Esophagus muscularis mucosa (tissue), 4 donors: ENCODE measurements at regions not wholly inside any gene's neighbourhood (a gene's known extent, or its start where the extent isn't known, plus 50 kb on each side); places are given as distances from the start of the nearest gene placed in this dataset.
"Not testable (repeated sequence)": the region's sequence is repeated elsewhere in the genome, so short reads cannot be mapped to it uniquely, and the experiment has no call there.

ENCODE experiments used
- DNase-seq: peaks from one replicate; pipeline ENCODE4 v3.0.0-alpha.2; 2017; ENCODE audit errors: extremely low spot score
- H3K27ac ChIP-seq, 4 donors: fragments of 200-600 bp; sonication (generic); replicated peaks in 1 of 4; 1 replicate in 3 of 4; 2 replicates in 1 of 4; pipeline ENCODE4 v1.5.1; 2016 to 2019; ENCODE audit warnings: mild to moderate bottlenecking in 1 of 4
- H3K27me3 ChIP-seq, 4 donors: fragments of 200-600 bp; sonication (generic); one replicate each; pipeline versions ENCODE4 v1.5.1 to v1.6.0; 2016 to 2019
- H3K36me3 ChIP-seq, 4 donors: fragments of 200-600 bp; sonication (generic); one replicate each; pipeline ENCODE4 v1.5.1; 2016 to 2019
- H3K4me1 ChIP-seq, 4 donors: fragments of 200-600 bp; sonication (generic); one replicate each; pipeline ENCODE4 v1.5.1; 2016 to 2019
- H3K4me3 ChIP-seq, 4 donors: fragments of 200-600 bp; sonication (generic); 1 replicate in 2 of 4; 2 replicates in 2 of 4; pipeline ENCODE4 v1.5.1; 2016 to 2019; ENCODE audit warnings: mild to moderate bottlenecking in 4 of 4, moderate library complexity in 1 of 4
- H3K9me3 ChIP-seq, 4 donors: fragments of 200-600 bp; sonication (generic); 1 replicate in 3 of 4; 2 replicates in 1 of 4; pipeline ENCODE4 v1.5.1; 2016 to 2019
- EP300 ChIP-seq: sonication (generic); formaldehyde crosslinking; IDR thresholded peaks from one replicate; pipeline ENCODE4 v1.6.1; 2017; ENCODE audit warnings: antibody characterized with exemption
- POLR2A ChIP-seq: fragments of 450-650 bp; IDR thresholded peaks from one replicate; pipeline ENCODE4 v1.6.1; 2017; ENCODE audit warnings: antibody characterized with exemption, moderate library complexity, mild to moderate bottlenecking, low read depth
- POLR2AphosphoS5 ChIP-seq, 2 donors: sonication (generic); formaldehyde crosslinking; IDR thresholded peaks; one replicate each; pipeline ENCODE4 v1.6.1; 2017; ENCODE audit warnings: antibody characterized with exemption in 2 of 2
- WGBS: methylation state at CpG from one replicate; pipeline ENCODE4 v1.1.5; 2018; 5-methylcytosine and 5-hydroxymethylcytosine counted together
- intact Hi-C: fragments of 100-400 bp; cut with DNase I; formaldehyde crosslinking; loops from one replicate; pipeline ENCODE4 v1.15.1; 2023
- TF ChIP-seq, protein P1 (sequence below), 3 experiments: fragments of 200-600 bp in 2 of 3; fragments of 450-650 bp in 1 of 3; sonication (generic) in 2 of 3; IDR thresholded peaks; one replicate each; pipeline ENCODE4 v1.5.1; 2017 to 2019; ENCODE audit warnings: antibody characterized with exemption in 3 of 3, mild to moderate bottlenecking in 2 of 3, moderate library complexity in 1 of 3

DNA sequence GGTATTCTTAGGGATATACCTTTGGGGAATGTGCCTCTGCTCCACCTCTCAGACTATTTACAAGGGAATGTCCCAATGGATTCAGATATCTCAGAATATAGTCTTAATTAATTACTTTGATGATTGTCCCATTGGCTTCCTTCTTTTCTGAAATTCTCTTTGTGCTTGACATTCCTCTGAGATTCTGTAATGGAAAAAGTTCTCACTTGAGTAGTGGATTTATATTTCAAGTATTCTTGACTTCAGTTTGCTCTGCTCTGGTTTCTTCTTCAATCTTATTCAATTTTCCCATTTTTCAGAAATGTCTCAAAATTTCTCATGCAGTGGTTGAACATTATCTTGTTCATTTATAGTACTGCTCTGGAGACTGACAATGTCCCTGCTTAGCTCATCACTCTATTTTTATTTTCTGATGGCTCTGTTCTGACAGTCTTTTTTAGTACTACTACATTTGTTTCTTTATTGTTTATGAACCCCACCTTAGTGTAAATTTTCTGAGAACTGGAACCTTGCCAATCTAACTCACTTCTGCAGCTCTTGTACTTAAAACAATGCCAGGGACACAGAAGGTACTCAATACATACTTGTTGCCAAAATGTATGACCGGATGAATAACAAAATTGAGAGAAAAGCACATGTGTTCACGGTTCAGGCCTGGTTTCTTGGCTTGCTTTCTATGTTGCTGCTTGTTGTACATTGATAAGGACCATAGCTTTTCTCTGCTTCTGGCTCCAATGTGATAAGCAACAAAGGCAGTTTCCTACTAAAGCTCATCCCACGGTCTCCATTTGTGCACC is 471.7 kb downstream of the GASK1B start:
- no peak for DNase-seq
- TF ChIP-seq POLR2AphosphoS5 (IDR thresholded peaks at IDR 0.05) (no peak), EP300 (no peak), POLR2A (no peak)
- TF ChIP-seq, protein P1, sequence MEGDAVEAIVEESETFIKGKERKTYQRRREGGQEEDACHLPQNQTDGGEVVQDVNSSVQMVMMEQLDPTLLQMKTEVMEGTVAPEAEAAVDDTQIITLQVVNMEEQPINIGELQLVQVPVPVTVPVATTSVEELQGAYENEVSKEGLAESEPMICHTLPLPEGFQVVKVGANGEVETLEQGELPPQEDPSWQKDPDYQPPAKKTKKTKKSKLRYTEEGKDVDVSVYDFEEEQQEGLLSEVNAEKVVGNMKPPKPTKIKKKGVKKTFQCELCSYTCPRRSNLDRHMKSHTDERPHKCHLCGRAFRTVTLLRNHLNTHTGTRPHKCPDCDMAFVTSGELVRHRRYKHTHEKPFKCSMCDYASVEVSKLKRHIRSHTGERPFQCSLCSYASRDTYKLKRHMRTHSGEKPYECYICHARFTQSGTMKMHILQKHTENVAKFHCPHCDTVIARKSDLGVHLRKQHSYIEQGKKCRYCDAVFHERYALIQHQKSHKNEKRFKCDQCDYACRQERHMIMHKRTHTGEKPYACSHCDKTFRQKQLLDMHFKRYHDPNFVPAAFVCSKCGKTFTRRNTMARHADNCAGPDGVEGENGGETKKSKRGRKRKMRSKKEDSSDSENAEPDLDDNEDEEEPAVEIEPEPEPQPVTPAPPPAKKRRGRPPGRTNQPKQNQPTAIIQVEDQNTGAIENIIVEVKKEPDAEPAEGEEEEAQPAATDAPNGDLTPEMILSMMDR (IDR thresholded peaks at IDR 0.05), result no peak
- H3K27ac ChIP-seq, result no peak overlapping the region
- 59% methylated on average over 3 of the region's 3 CpGs for WGBS
- H3K36me3 ChIP-seq, result no peaks in the 10 kb centered on the region
- intact Hi-C loops, result no loop called here
- H3K27me3 ChIP-seq, result no peaks in the 10 kb centered on the region
- H3K4me3 ChIP-seq, result no peak overlapping the region
- H3K9me3 ChIP-seq, result no peaks in the 10 kb centered on the region
- peaks cover 0 to 12% (median 0%) of the 10 kb centered on the region in 4 donors for H3K4me1 ChIP-seq

DNA sequence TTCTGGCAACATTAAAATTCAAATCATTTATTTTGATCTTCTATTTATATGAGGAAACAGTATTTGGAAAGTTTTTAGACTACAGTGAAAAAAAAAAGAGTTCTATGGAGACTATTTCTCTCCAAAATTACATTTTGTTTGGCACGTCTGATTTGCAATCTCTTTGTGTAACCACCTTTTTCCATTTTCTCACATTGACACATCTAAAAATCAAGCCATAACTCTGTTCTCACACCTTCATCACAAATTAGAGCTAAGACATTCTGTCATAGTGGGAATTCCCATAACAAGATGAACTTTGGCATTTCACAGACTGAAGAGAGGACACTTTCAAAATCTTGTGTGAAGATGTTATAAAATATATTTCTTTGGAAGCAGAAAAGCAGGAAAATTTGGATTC is 468.9 kb downstream of the GRIA2 start:
- no peaks in the 10 kb centered on the region for H3K36me3 ChIP-seq

DNA sequence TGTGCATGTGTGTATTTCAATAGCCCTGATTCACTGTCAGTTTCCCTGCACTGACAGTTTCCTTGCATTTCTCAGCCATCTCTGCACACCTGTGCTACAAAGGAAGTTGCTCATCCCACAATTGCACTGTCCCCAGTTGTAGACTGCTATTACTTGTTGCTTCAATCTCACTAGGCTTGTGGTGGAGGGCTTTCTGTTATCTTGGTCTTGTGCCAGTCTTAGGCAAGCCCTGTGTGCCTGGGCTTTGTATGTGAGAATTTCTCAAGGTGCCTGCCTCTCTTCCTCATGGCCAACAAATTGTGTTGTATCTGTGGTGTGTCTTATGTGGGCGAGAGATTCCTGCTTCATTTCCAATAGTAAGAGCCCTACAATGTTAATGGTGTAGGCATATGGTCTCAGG is 467.4 kb downstream of the GRIA2 start:
- TF ChIP-seq POLR2A, result no peak
- intact Hi-C loops, result no loop called here

More for the DNA sequence above, 468.9 kb downstream of the GRIA2 start:
- Histone ChIP-seq H3K4me1 (no peaks in the 10 kb centered on the region), H3K4me3 (no peak overlapping the region), H3K27ac (no peak overlapping the region), H3K9me3 (no peaks in the 10 kb centered on the region), H3K27me3 (no peaks in the 10 kb centered on the region)
- DNase-seq, result no peak
- intact Hi-C loops, result no loop called here
- WGBS, result 49% methylated on average over 1 of the region's 1 CpG
- no peak for TF ChIP-seq EP300
- no peak for TF ChIP-seq POLR2AphosphoS5 (IDR thresholded peaks at IDR 0.05)

DNA sequence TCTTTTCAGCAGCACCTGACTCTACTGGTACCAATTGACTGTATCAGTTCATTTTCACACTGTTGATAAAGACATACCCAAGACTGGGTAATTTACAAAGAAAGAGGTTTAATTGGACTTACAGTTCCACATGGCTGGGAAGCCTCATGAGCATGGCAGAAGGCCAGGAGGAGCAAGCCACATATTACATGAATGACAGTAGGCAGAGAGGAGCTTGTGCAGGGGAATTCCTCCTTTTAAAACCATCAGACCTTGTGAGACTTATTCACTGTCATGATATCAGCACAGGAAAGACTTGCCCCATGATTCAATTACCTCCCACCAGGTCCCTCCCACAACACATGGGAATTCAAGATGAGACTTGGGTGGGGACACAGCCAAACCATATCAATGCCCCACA is 458.8 kb downstream of the GRIA2 start:
- H3K4me3 ChIP-seq, DNase-seq, H3K4me1 ChIP-seq, H3K36me3 ChIP-seq, intact Hi-C loops, H3K27me3 ChIP-seq, H3K9me3 ChIP-seq, H3K27ac ChIP-seq: not testable (repeated sequence)

More for the DNA sequence above, 467.4 kb downstream of the GRIA2 start:
- Histone ChIP-seq H3K27ac (no peak overlapping the region), H3K27me3 (no peaks in the 10 kb centered on the region), H3K36me3 (no peaks in the 10 kb centered on the region), H3K9me3 (no peaks in the 10 kb centered on the region), H3K4me1 (no peaks in the 10 kb centered on the region), H3K4me3 (no peak overlapping the region)
- no peak for DNase-seq
- WGBS, result 88% methylated on average over 1 of the region's 1 CpG

DNA sequence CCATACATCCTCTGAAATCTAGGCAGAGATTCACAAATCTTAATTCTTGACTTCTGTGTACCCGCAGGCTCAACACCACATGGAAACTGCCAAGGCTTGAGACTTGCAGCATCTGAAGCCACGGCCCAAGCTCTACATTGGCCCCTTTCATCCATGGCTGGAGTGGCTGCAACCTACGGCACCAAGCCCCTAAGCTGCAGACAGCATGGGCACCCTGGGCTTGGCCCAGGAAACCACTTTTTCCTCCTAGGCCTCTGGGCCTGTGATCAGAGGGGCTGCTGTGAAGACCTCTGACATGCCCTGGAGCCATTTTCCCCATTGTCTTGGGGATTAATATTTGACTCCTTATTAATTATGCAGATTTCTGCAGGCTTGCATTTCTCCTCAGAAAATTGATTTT is 457.9 kb downstream of the GRIA2 start:
- 93% methylated on average over 2 of the region's 3 CpGs for WGBS
- intact Hi-C loops, result no loop called here
- TF ChIP-seq POLR2AphosphoS5 (IDR thresholded peaks at IDR 0.05), result no peak
- TF ChIP-seq EP300, result no peak
- TF ChIP-seq, protein P1 (IDR thresholded peaks at IDR 0.05), result no peak
- no peak for TF ChIP-seq POLR2A

DNA sequence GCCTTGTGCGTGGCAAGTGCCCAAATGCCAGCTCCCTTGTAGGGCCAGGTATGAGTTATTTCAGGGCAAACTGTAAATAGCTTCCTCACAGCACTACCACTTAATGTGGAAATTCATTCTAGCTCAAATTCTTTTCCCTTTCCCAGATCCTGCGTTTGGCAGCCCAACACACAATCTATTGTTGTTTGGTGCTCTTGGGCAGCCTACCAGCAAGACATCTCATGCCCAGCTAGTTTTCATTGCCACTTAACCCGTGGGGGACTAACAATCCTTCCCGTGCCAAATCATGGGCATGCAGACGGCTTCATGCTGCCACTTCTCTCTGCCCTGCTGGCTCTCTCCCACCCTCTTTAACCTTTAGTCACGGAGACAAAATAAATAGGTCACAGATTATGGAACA is 454.2 kb downstream of the GRIA2 start:
- Histone ChIP-seq H3K9me3 (no peaks in the 10 kb centered on the region), H3K36me3 (no peaks in the 10 kb centered on the region), H3K27me3 (no peaks in the 10 kb centered on the region), H3K4me1 (peaks cover 0 to 4% (median 0%) of the 10 kb centered on the region in 4 donors), H3K27ac (no peak overlapping the region), H3K4me3 (no peak overlapping the region)
- TF ChIP-seq, protein P1 (IDR thresholded peaks at IDR 0.05), result no peak
- no peak for TF ChIP-seq POLR2AphosphoS5 (IDR thresholded peaks at IDR 0.05)
- TF ChIP-seq EP300, result no peak
- no peak for TF ChIP-seq POLR2A
- no peak for DNase-seq
- 64% methylated on average over 6 of the region's 6 CpGs for WGBS
- intact Hi-C loops, result no loop called here

More for the DNA sequence above, 457.9 kb downstream of the GRIA2 start:
- Histone ChIP-seq H3K4me3 (no peak overlapping the region), H3K9me3 (no peaks in the 10 kb centered on the region), H3K27me3 (no peaks in the 10 kb centered on the region), H3K4me1 (peaks cover 0 to 4% (median 0%) of the 10 kb centered on the region in 4 donors), H3K27ac (no peak overlapping the region), H3K36me3 (no peaks in the 10 kb centered on the region)
- no peak for DNase-seq
